ENCODE measurements at regions not wholly inside any gene's neighbourhood (a gene's known extent, or its start where the extent isn't known, plus 50 kb on each side); places are given as distances from the start of the nearest gene placed in this dataset.

DNA sequence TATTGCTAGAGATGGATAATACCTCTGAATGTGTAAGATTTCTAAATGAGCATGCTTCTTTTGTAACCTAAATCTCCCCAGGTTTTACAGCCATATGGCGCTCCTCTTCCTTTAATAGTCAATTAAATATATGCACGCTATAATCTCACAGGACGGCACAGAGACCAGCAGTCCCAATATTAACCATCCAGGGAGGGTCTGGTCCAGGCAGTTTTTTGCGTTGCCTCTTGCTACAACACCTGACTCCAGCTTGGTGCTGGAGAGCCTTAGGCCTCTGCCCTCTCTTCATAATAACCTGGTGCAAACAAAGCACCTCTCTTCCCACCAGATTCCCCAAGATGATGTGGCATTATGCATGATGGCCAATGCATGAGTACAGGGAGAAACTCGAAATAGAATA lies 183.4 kb downstream of the LY86 start:
- H3K4me3 ChIP-seq (ENCODE audit: low read depth, low read length), result no peak overlapping the region
- no peak for TF ChIP-seq CTCF (IDR thresholded peaks at IDR 0.05; ENCODE audit: low read depth, low read length)

DNA sequence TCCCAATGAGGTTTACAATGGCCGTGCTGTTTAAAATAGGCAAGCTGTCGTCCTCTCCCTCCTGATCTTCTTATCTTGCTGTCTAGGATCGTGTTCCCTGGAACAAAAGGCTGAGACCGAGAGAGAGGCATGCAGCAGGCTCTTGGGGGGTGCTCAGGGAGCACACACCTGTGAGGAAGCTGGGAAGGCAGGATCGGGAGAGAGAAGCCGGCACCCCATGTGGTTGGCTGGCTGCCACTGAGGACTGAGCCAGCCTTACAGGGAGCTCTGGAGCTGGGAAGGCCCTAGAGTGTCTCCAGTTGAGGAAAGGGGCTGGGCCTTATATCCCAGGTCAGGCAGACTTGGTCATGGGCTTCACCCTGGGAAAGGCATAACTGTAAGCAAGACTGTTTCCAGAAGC lies 184.2 kb downstream of the LY86 start:
- TF ChIP-seq CTCF (IDR thresholded peaks at IDR 0.05; ENCODE audit: low read depth, low read length), result no peak
- H3K4me3 ChIP-seq (ENCODE audit: low read depth, low read length), result no peak overlapping the region

DNA sequence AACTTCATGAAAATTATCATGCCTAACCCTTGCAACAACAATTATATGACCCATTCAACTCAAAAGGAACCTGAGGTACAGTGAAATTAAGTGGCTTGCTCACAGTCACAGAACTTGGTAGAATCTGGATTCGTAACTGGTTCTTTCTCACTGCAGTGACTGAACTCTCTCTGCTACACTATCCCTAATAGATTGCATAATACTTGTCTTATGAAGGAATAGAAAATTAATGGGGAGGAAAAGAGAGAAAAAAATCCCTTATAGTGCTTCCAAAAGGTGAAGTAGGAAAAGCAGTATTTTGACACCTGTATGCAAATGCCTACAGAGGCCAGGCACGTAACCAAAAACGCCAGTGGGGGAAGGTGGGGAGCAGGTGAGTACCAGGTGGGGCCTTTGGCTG lies 186.6 kb downstream of the LY86 start:
- no peak overlapping the region for H3K4me3 ChIP-seq (ENCODE audit: low read depth, low read length)
- TF ChIP-seq CTCF (IDR thresholded peaks at IDR 0.05; ENCODE audit: low read depth, low read length), result no peak

- H3K4me3 ChIP-seq (ENCODE audit: low read depth, low read length), result no peak overlapping the region
- no peak for TF ChIP-seq CTCF (IDR thresholded peaks at IDR 0.05; ENCODE audit: low read depth, low read length)
These were observed 191.7 kb downstream of the LY86 start for GRCh38 chr6:6780231-6780630.

DNA sequence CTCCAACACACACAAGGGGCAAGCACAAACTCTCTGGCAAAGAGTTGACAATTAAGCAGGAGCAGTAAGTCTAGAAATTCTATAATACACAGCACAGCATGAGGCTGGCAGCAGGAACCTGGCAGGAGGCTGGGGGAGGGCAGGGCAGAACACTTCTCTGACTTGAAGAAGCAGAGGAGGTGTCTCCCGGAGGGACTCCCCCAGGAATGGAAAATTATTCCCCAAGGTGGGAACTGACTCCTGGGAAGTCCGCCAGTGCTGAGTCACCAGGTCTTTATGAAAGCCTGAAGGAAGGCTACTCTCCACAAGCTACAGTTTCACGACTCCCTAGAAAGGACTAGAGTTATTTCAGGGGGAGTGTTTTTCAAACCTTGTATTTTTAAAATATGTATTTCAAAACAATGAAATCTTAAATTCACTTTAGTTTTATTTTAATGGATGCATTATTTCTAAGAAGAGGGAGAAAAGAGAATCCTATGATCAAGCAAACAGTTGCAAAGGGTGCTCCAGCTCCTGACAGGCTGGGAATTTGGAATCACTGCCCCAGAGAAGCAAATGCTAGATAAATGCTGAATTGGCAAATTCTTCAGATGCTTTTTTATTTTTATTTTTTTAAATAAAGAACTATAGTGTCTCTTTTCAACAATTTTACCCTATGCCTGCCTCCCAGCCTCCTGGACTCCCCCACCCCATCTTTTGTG lies 192.8 kb downstream of the LY86 start:
- no peak overlapping the region for H3K4me3 ChIP-seq (ENCODE audit: low read depth, low read length)
- TF ChIP-seq CTCF (IDR thresholded peaks at IDR 0.05; ENCODE audit: low read depth, low read length), result no peak

- TF ChIP-seq CTCF (IDR thresholded peaks at IDR 0.05; ENCODE audit: low read depth, low read length), result no peak
- no peak overlapping the region for H3K4me3 ChIP-seq (ENCODE audit: low read depth, low read length)
These were observed 193.3 kb downstream of the LY86 start for GRCh38 chr6:6781873-6782227.

DNA sequence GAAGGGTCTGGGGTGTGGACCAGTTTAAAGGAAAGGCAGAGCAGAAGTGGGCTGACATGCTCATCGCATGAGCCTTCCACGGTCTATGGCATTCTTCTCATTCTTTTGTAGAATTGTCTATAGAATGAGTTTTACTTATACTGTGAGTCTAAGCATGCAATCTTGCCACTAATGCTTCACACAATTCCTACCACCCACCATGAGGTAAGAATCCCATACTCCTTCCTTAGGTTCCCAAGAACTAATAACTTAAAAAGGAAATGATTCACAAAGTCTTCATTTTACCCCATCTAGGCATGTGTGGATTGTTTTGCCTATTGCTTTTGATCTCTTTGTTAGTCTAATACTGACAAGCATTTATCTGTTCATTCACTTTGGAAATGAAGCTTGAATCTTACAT lies 195.2 kb downstream of the LY86 start:
- no peak for TF ChIP-seq CTCF (IDR thresholded peaks at IDR 0.05; ENCODE audit: low read depth, low read length)

More for the DNA sequence above, 195.2 kb downstream of the LY86 start:
- H3K4me3 ChIP-seq (ENCODE audit: low read depth, low read length), result no peak overlapping the region

Measured in WI38 (cell line).